IPS DF 6.9 (cell line): ENCODE measurements at regions not wholly inside any gene's neighbourhood (a gene's known extent, or its start where the extent isn't known, plus 50 kb on each side); places are given as distances from the start of the nearest gene placed in this dataset.

Source experiments
- DNase-seq: peaks from one replicate; pipeline ENCODE4 v3.0.0-alpha.2; 2013; ENCODE audit warnings: low read depth, low spot score
- H3K27ac ChIP-seq: one replicate; pipeline ENCODE4 v1.5.1; 2013; ENCODE audit warnings: low read length, control low read depth
- H3K27me3 ChIP-seq: 2 replicates; pipeline ENCODE4 v1.6.1; 2013; ENCODE audit warnings: mild to moderate bottlenecking, low read length; ENCODE audit not compliant: control insufficient read depth, insufficient read depth
- H3K36me3 ChIP-seq: 2 replicates; pipeline ENCODE4 v1.6.1; 2013; ENCODE audit warnings: low read length; ENCODE audit not compliant: control insufficient read depth, insufficient read depth
- H3K4me1 ChIP-seq: 2 replicates; pipeline ENCODE4 v1.6.1; 2013; ENCODE audit warnings: low read length; ENCODE audit not compliant: control insufficient read depth, insufficient read depth
- H3K4me3 ChIP-seq: 2 replicates; pipeline ENCODE4 v1.5.1; 2013; ENCODE audit warnings: mild to moderate bottlenecking, low read length
- H3K9me3 ChIP-seq: 2 replicates; pipeline ENCODE4 v1.6.1; 2013; ENCODE audit warnings: low read length, inconsistent platforms; ENCODE audit not compliant: control insufficient read depth, insufficient read depth
- WGBS: extraction: QIAGEN DNeasy Blood & Tissue Kit; methylation state at CpG from one replicate; pipeline ENCODE4 v1.1.7; 2013; ENCODE audit warnings: mixed read lengths, missing lambda C conversion rate; ENCODE audit not compliant: insufficient read length, insufficient coverage; 5-methylcytosine and 5-hydroxymethylcytosine counted together

DNA sequence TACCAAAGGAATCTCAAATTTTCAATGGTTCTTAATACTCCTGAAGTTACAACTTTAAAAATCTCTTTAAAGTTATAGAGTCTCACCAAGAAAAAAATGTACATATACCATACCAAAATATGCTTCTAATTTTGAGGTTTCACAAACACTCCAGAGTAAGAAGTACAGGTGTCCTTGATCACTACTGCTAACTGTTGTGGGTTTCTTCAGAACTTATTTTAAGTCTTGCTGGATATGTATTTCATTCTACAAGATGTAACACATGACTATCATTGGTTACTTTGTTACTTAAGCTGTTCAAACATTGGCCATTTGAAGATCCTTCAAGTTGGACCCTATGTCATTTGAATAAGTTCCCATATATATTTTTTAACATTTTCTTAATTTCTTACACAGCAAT is 808.0 kb downstream of the PCDH19 start:
- DNase-seq = no peak
- Histone ChIP-seq H3K27me3 (no peaks in the 10 kb centered on the region), H3K4me1 (no peaks in the 10 kb centered on the region), H3K9me3 (no peaks in the 10 kb centered on the region), H3K4me3 (no peak overlapping the region), H3K27ac (no peak overlapping the region), H3K36me3 (no peaks in the 10 kb centered on the region)

DNA sequence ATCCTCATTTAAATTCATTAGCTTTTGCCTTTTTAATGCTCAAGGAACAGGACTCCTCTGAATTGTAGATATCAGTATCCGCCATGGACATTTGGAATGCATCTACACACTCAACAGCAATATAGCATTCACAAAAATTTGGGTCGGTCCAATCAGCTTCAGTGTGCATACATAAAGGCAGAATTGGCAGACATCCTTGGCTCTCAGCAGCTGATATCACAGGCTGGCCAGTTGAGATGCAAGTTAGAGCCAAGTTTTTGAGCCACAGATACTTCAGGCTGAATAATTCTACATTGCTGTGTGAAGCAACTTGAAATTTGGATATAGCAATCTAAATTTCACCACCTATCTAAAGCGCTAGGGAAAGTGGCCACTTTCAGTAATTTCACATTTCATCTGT is 821.1 kb downstream of the PCDH19 start:
- DNase-seq = no peak
- Histone ChIP-seq H3K4me3 (no peak overlapping the region), H3K9me3 (no peaks in the 10 kb centered on the region), H3K4me1 (no peaks in the 10 kb centered on the region), H3K36me3 (no peaks in the 10 kb centered on the region), H3K27me3 (no peaks in the 10 kb centered on the region), H3K27ac (no peak overlapping the region)
- no CpG with 5 or more reads among the region's 3 CpGs for WGBS

DNA sequence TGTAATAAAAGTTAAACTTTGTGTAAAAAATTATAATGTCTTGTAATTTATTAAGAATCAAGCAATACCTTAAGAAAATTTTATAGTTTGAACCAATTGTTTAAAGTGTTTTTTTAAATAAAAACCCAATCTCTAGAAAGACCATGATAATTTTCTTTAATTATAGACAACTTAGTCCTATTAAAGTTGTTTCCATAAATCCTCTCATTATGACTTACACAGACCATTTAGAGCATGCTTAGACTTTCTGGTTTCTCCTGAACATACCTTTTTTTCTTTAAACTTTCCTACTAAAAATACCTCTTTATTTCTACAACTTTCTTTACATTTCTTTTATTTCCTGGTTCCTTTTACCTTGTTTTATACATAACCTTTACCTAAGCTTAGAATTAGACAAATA is 837.4 kb downstream of the PCDH19 start:
- no peak for DNase-seq
- Histone ChIP-seq H3K27me3 (no peaks in the 10 kb centered on the region), H3K9me3 (no peaks in the 10 kb centered on the region), H3K4me1 (no peaks in the 10 kb centered on the region), H3K27ac (no peak overlapping the region), H3K36me3 (no peaks in the 10 kb centered on the region), H3K4me3 (no peak overlapping the region)

DNA sequence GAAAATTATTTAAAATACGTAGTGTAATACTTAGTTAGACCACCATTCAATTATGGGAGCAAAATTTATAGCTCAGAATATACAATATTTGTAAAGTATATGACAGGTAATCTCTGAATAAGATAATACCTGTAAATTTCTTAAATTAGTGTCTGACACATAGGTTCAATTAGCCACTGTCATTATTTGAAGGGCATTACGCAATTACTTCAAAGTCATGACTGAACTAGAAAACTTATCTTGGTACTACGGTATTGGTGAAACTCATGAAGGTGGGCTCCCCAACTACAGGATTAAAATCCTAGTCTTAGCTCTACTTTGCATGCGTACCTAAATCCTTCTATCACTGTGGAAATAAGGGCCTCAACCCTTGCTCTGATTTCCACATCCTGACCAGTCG is 860.7 kb downstream of the PCDH19 start:
- Histone ChIP-seq H3K4me1 (no peaks in the 10 kb centered on the region), H3K27me3 (no peaks in the 10 kb centered on the region), H3K4me3 (no peak overlapping the region), H3K9me3 (no peaks in the 10 kb centered on the region), H3K27ac (no peak overlapping the region), H3K36me3 (no peaks in the 10 kb centered on the region)
- no CpG with 5 or more reads among the region's 5 CpGs for WGBS
- no peak for DNase-seq

DNA sequence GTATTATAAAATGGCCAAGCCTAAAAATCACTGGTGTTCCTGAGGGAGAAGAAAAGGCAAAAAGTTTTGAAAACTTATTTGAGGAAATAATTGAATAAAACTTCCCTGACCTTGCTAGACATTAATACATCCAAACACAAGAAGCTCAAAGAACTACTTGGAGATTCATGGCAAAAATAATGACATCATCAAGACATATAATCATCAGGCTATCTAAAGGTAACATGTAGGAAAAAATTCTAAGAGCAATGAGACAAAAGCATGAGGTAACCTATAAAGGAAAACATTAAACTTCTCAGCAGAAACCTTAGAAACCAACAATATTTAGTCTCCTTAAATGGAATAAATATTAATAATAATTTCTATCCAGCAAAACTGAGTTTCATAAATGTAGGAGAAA is 887.6 kb downstream of the PCDH19 start:
- Histone ChIP-seq H3K36me3 (no peaks in the 10 kb centered on the region), H3K27me3 (no peaks in the 10 kb centered on the region), H3K9me3 (no peaks in the 10 kb centered on the region), H3K27ac (no peak overlapping the region), H3K4me3 (no peak overlapping the region), H3K4me1 (no peaks in the 10 kb centered on the region)
- DNase-seq = no peak

DNA sequence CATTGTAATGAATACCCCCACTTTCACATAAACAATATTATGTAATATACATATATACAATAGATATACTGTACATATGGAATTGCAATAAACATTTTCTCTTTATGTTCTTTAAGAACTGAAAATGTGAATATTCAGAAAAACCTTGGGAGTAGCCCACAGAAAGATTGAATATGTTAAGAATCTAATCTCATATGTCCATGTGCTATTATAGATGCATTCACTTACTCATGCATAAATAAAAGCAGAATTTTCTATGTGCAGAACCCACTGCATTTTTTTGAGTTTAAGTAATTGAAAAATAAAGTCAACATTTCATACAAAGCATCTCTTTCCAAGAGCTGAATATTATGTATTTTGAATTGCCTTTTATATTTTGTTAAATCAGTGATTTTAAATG is 902.3 kb downstream of the PCDH19 start:
- Histone ChIP-seq H3K27ac (no peak overlapping the region), H3K27me3 (no peaks in the 10 kb centered on the region), H3K4me3 (no peak overlapping the region), H3K36me3 (no peaks in the 10 kb centered on the region), H3K4me1 (no peaks in the 10 kb centered on the region), H3K9me3 (no peaks in the 10 kb centered on the region)
- no peak for DNase-seq

DNA sequence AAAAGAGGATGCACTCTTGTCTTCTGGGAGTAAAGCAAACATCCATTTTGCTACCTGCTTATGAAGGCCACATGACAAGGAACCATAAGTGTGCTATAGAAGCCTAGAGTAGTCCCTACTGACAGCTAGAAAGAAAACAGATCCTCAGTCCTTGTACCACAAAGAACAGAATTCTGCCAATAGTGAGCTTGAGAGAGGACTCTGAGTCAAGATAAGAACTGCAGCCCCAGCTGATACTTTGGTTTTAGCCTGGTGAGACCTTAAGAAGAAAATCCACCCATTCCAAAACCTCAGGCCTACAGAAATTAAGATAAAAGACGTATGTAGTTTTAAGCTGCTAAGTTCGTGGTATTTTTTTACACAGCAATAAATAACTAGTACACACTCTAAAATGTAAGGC is 914.6 kb downstream of the PCDH19 start:
- DNase-seq = no peak
- no peaks in the 10 kb centered on the region for H3K27me3 ChIP-seq
- H3K27ac ChIP-seq = no peak overlapping the region
- no CpG with 5 or more reads among the region's 2 CpGs for WGBS
- H3K9me3 ChIP-seq = no peaks in the 10 kb centered on the region
- H3K4me3 ChIP-seq = no peak overlapping the region
- no peaks in the 10 kb centered on the region for H3K4me1 ChIP-seq
- H3K36me3 ChIP-seq = no peaks in the 10 kb centered on the region

DNA sequence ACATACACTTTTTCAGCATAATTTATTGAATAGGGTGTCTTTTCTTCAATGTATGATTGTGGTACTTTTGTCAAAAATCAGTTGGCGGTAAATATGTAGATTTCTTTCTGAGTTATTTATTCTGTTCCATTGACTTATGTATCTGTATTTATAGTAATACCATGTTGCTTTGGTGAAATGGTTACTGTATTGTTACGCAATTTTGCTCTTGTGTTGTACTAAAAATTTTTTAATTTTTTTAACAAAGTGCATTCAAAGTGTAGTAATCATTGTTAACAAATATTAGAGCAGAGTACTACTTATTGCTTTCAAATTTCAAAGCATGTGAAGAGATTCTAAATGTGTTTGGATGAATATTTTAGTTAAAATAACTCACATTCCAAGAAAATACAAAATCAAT is 915.4 kb downstream of the PCDH19 start:
- H3K9me3 ChIP-seq = no peaks in the 10 kb centered on the region
- no peaks in the 10 kb centered on the region for H3K27me3 ChIP-seq
- no CpG with 5 or more reads among the region's 2 CpGs for WGBS

DNA sequence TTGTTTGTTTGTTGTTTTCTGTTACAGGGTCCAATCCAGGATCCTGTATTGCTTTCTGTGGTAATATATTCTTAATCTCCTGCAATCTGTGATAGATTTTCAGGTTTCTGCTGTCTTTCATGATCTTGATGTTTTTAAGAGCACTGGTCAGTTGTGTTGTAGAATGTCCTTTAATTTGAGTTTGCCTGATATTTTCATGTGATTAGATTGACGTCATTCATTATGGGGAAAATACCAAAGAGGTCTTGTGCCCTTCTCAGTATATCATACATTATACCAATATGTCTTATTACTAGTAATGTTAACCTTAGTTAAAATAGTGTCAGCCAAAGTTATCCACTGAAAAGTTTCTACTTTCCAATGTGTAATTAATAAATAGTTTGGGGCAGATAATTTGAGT is 929.3 kb downstream of the PCDH19 start:
- DNase-seq = no peak
- Histone ChIP-seq H3K27me3 (no peaks in the 10 kb centered on the region), H3K4me1 (no peaks in the 10 kb centered on the region), H3K27ac (no peak overlapping the region), H3K9me3 (no peaks in the 10 kb centered on the region), H3K36me3 (no peaks in the 10 kb centered on the region), H3K4me3 (no peak overlapping the region)
- WGBS = no CpG with 5 or more reads among the region's 1 CpG

More for the DNA sequence above, 915.4 kb downstream of the PCDH19 start:
- Histone ChIP-seq H3K27ac (no peak overlapping the region), H3K4me1 (no peaks in the 10 kb centered on the region), H3K4me3 (no peak overlapping the region), H3K36me3 (no peaks in the 10 kb centered on the region)
- no peak for DNase-seq

DNA sequence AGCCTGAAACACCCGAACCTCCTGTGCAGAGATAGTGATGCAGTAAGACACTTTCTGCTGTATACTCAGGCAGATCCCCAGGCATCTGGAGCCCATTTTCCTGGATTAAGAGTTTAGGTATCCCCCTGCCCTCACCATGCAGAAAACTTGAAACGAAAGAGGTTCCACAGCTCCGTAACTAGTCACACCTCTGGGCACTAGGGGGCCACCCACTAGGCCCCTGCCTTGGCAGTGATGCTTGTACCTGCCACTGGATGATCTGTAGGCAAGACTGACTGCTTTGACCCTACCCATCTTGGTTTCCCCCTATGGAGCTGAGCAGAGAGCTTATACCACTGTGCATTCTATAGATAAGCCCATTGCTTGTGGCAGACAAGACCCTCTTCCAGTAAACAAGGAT is 940.6 kb downstream of the PCDH19 start:
- H3K4me3 ChIP-seq = no peak overlapping the region
- no peaks in the 10 kb centered on the region for H3K27me3 ChIP-seq
- H3K36me3 ChIP-seq = no peaks in the 10 kb centered on the region
- WGBS = no CpG with 5 or more reads among the region's 3 CpGs
- no peaks in the 10 kb centered on the region for H3K4me1 ChIP-seq
- no peaks in the 10 kb centered on the region for H3K9me3 ChIP-seq
- no peak for DNase-seq
- H3K27ac ChIP-seq = no peak overlapping the region

DNA sequence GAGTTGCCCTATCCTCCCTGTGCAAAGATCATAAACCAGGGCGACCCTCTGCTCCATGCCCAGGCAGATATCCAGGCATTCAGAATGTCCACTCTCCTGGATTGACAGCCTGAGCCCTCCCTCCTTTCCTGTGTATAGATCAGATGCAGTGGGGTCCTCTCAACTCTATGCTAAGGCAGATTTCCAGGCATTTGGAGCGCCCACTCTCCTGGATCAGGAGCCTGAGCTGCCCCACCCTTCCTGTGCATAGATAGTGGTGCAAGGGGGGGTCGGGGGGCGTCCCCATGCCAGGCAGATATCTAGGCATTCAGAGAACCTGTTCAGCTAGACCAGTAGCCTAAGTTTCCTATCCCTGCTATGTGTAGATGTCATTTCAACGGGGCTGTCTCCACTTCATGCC is 941.1 kb downstream of the PCDH19 start:
- WGBS = no CpG with 5 or more reads among the region's 5 CpGs
- Histone ChIP-seq H3K27ac (no peak overlapping the region), H3K27me3 (no peaks in the 10 kb centered on the region), H3K4me3 (no peak overlapping the region), H3K4me1 (no peaks in the 10 kb centered on the region), H3K36me3 (no peaks in the 10 kb centered on the region), H3K9me3 (no peaks in the 10 kb centered on the region)
- no peak for DNase-seq

DNA sequence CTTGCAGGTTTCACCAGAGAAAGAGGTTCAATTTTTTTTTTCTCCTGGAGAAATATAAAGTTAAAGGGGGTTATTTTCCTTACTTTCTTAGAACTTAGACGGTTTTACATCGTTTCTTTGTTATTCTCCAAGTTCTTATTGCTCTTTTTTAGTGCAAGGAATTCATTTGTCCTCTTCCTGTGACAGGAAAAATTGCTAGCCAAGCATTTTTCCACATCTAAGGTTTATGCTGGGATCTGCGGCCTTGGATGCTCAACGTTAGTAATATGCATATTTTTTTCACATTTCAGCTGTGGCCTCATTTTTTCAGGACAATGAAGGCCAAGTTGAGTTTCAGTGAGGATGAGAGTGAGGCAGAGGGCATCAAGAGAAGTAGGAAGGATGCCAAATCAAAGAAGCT is 948.9 kb downstream of the PCDH19 start:
- no peaks in the 10 kb centered on the region for H3K4me1 ChIP-seq
- H3K36me3 ChIP-seq = no peaks in the 10 kb centered on the region
- no peak overlapping the region for H3K27ac ChIP-seq
- no peak overlapping the region for H3K4me3 ChIP-seq
- H3K9me3 ChIP-seq = no peaks in the 10 kb centered on the region
- DNase-seq = no peak
- no peaks in the 10 kb centered on the region for H3K27me3 ChIP-seq
- no CpG with 5 or more reads among the region's 4 CpGs for WGBS
